Subcutaneous abdominal adipose tissue (tissue), 5 donors: ENCODE measurements at regions not wholly inside any gene's neighbourhood (a gene's known extent, or its start where the extent isn't known, plus 50 kb on each side); places are given as distances from the start of the nearest gene placed in this dataset.

ENCODE experiments used
- H3K27ac ChIP-seq: one replicate; pipeline ENCODE4 v1.7.0; 2013; ENCODE audit warnings: low read depth, mild to moderate bottlenecking, inconsistent platforms, low read length, moderate library complexity
- H3K27me3 ChIP-seq, 5 donors: one replicate each; pipeline ENCODE4 v1.7.0; 2013; ENCODE audit warnings: low read length in 5 of 5, inconsistent platforms in 1 of 5; ENCODE audit not compliant: control insufficient read depth in 5 of 5, insufficient read depth in 4 of 5
- H3K36me3 ChIP-seq, 5 donors: one replicate each; pipeline ENCODE4 v1.7.0; 2013; ENCODE audit warnings: low read length in 5 of 5; ENCODE audit not compliant: control insufficient read depth in 5 of 5, insufficient read depth in 5 of 5
- H3K4me1 ChIP-seq, 5 donors: one replicate each; pipeline ENCODE4 v1.7.0; 2013; ENCODE audit warnings: low read length in 5 of 5, mild to moderate bottlenecking in 3 of 5, moderate library complexity in 1 of 5; ENCODE audit not compliant: control insufficient read depth in 5 of 5, insufficient read depth in 5 of 5
- H3K4me3 ChIP-seq, 5 donors: one replicate each; pipeline ENCODE4 v1.7.0; 2013; ENCODE audit warnings: low read length in 5 of 5, low read depth in 1 of 5
- H3K9ac ChIP-seq, 5 donors: one replicate each; pipeline ENCODE4 v1.7.0; 2013; ENCODE audit warnings: low read length in 5 of 5, mild to moderate bottlenecking in 4 of 5, moderate library complexity in 3 of 5
- H3K9me3 ChIP-seq, 5 donors: one replicate each; pipeline ENCODE4 v1.7.0; 2013; ENCODE audit warnings: low read length in 5 of 5; ENCODE audit not compliant: control insufficient read depth in 5 of 5
- donor health status: healthy.
- donor health status: healthy.
- donor health status: healthy.
- donor health status: healthy.
- donor health status: healthy.

- Histone ChIP-seq H3K36me3 (no peaks in the 10 kb centered on the region), H3K4me3 (no peak overlapping the region), H3K4me1 (peaks cover 3 to 15% (median 9%) of the 10 kb centered on the region in 5 donors), H3K9me3 (no peaks in the 10 kb centered on the region), H3K9ac (no peak overlapping the region), H3K27me3 (no peaks in the 10 kb centered on the region), H3K27ac (no peak overlapping the region)
Observed at GRCh38 chr12:116414891-116415290, 137.4 kb upstream of the MED13L start.

GRCh38 chr12:116415408-116416108, 138.1 kb upstream of the MED13L start:
- H3K9ac ChIP-seq: no peak overlapping the region
- no peak overlapping the region for H3K4me3 ChIP-seq
- no peaks in the 10 kb centered on the region for H3K9me3 ChIP-seq
- H3K36me3 ChIP-seq: no peaks in the 10 kb centered on the region
- H3K27me3 ChIP-seq: no peaks in the 10 kb centered on the region
- H3K27ac ChIP-seq: no peak overlapping the region
- peaks cover 3 to 10% (median 6%) of the 10 kb centered on the region in 5 donors for H3K4me1 ChIP-seq

- H3K4me3 ChIP-seq: no peak overlapping the region
- H3K9me3 ChIP-seq: no peaks in the 10 kb centered on the region
- H3K36me3 ChIP-seq: no peaks in the 10 kb centered on the region
- H3K27ac ChIP-seq: no peak overlapping the region
- no peak overlapping the region for H3K9ac ChIP-seq
- no peaks in the 10 kb centered on the region for H3K27me3 ChIP-seq
- peaks cover 0 to 3% (median under 1%) of the 10 kb centered on the region in 5 donors for H3K4me1 ChIP-seq
Observed at GRCh38 chr12:116416166-116416565, 138.7 kb upstream of the MED13L start.

- no peak overlapping the region for H3K27ac ChIP-seq
- H3K36me3 ChIP-seq: no peaks in the 10 kb centered on the region
- H3K4me3 ChIP-seq: no peak overlapping the region
- H3K9me3 ChIP-seq: peaks cover 0 to 7% (median 4%) of the 10 kb centered on the region in 5 donors
- H3K9ac ChIP-seq: no peak overlapping the region
- peaks cover 0 to 8% (median 3%) of the 10 kb centered on the region in 5 donors for H3K4me1 ChIP-seq
- no peaks in the 10 kb centered on the region for H3K27me3 ChIP-seq
Observed at GRCh38 chr12:116418551-116418950, 140.6 kb upstream of the MAP1LC3B2 start.

GRCh38 chr12:116420227-116420880, 138.8 kb upstream of the MAP1LC3B2 start:
- H3K27me3 ChIP-seq: no peaks in the 10 kb centered on the region
- no peak overlapping the region for H3K9ac ChIP-seq
- no peak overlapping the region for H3K4me3 ChIP-seq
- H3K36me3 ChIP-seq: no peaks in the 10 kb centered on the region
- H3K27ac ChIP-seq: no peak overlapping the region
- H3K4me1 ChIP-seq: peaks cover 0 to 8% (median 0%) of the 10 kb centered on the region in 5 donors
- peaks cover 0 to 7% (median 4%) of the 10 kb centered on the region in 5 donors for H3K9me3 ChIP-seq

GRCh38 chr12:116421785-116422538, 137.2 kb upstream of the MAP1LC3B2 start:
- no peak overlapping the region for H3K27ac ChIP-seq
- no peak overlapping the region for H3K4me3 ChIP-seq
- peaks cover 0 to 12% (median 8%) of the 10 kb centered on the region in 5 donors for H3K4me1 ChIP-seq
- no peak overlapping the region for H3K9ac ChIP-seq
- H3K9me3 ChIP-seq: peaks cover 0 to 7% (median 4%) of the 10 kb centered on the region in 5 donors
- H3K27me3 ChIP-seq: no peaks in the 10 kb centered on the region
- H3K36me3 ChIP-seq: no peaks in the 10 kb centered on the region

GRCh38 chr12:116423094-116423493, 136.1 kb upstream of the MAP1LC3B2 start:
- H3K4me1 ChIP-seq: peaks cover 0 to 12% (median 8%) of the 10 kb centered on the region in 5 donors
- no peak overlapping the region for H3K27ac ChIP-seq

GRCh38 chr12:116425256-116426193, 133.7 kb upstream of the MAP1LC3B2 start:
- Histone ChIP-seq H3K27me3 (peaks cover 0 to 6% (median 4%) of the 10 kb centered on the region in 5 donors), H3K9ac (no peak overlapping the region)

More at GRCh38 chr12:116423094-116423493, 136.1 kb upstream of the MAP1LC3B2 start:
- H3K9ac ChIP-seq: no peak overlapping the region
- no peaks in the 10 kb centered on the region for H3K36me3 ChIP-seq
- peaks cover 0 to 6% (median 4%) of the 10 kb centered on the region in 5 donors for H3K27me3 ChIP-seq
- H3K9me3 ChIP-seq: peaks cover 0 to 7% (median 4%) of the 10 kb centered on the region in 5 donors
- H3K4me3 ChIP-seq: no peak overlapping the region

GRCh38 chr12:116426391-116427136, 132.6 kb upstream of the MAP1LC3B2 start:
- Histone ChIP-seq H3K4me1 (peaks cover 0 to 12% (median 8%) of the 10 kb centered on the region in 5 donors), H3K27ac (no peak overlapping the region)

More at GRCh38 chr12:116425256-116426193, 133.7 kb upstream of the MAP1LC3B2 start:
- Histone ChIP-seq H3K36me3 (no peaks in the 10 kb centered on the region), H3K4me3 (no peak overlapping the region), H3K9me3 (peaks cover 0 to 7% (median 4%) of the 10 kb centered on the region in 5 donors), H3K4me1 (peaks cover 0 to 12% (median 8%) of the 10 kb centered on the region in 5 donors), H3K27ac (no peak overlapping the region)

More at GRCh38 chr12:116426391-116427136, 132.6 kb upstream of the MAP1LC3B2 start:
- Histone ChIP-seq H3K27me3 (peaks cover 0 to 6% (median 4%) of the 10 kb centered on the region in 5 donors), H3K4me3 (no peak overlapping the region), H3K36me3 (no peaks in the 10 kb centered on the region), H3K9ac (no peak overlapping the region), H3K9me3 (peaks cover 0 to 5% (median 3%) of the 10 kb centered on the region in 5 donors)
